ENCODE measurements at regions not wholly inside any gene's neighbourhood (a gene's known extent, or its start where the extent isn't known, plus 50 kb on each side); places are given as distances from the start of the nearest gene placed in this dataset.

DNA sequence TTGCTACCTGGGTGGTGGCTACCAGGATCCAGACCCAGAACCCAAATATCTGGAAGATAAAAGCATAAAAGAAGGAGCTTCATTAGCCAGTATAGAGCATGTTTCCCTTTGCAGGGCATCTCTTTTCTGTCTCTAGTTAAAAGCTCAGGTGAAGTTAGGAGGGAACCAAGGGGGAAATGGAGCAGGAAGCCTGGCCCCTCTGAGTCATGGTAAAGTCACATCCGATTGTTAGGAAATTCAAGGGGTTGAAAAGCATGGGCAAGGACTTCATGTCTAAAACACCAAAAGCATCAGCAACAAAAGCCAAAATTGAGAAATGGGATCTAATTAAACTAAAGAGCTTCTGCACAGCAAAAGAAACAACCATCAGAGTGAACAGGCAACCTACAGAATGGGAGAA is 126.9 kb downstream of the RPIA start:
- Histone ChIP-seq H3K4me2 (ENCODE audit: low read length) (no peak overlapping the region), H3K36me3 (ENCODE audit: insufficient read depth, low read length) (no peaks in the 10 kb centered on the region), H3K27ac (ENCODE audit: low read length) (no peak overlapping the region), H3K4me3 (ENCODE audit: low read length) (no peak overlapping the region), H3K9ac (ENCODE audit: low read length) (no peak overlapping the region), H3K79me2 (replicated peaks; ENCODE audit: insufficient read depth, low read length) (no peaks in the 10 kb centered on the region), H2AFZ (ENCODE audit: low read depth, low read length) (no peak overlapping the region), H3K27me3 (ENCODE audit: insufficient read depth, low read depth, low read length) (no peaks in the 10 kb centered on the region), H3F3A (ENCODE audit: insufficient read depth, low read length, poor library complexity, severe bottlenecking) (no peaks in the 10 kb centered on the region), H4K20me1 (ENCODE audit: insufficient read depth) (no peaks in the 10 kb centered on the region), H3K9me2 (ENCODE audit: insufficient read depth, low read length) (no peaks in the 10 kb centered on the region), H3K9me3 (ENCODE audit: low read length) (peaks cover 4% of the 10 kb centered on the region)
- TF ChIP-seq, protein P1, sequence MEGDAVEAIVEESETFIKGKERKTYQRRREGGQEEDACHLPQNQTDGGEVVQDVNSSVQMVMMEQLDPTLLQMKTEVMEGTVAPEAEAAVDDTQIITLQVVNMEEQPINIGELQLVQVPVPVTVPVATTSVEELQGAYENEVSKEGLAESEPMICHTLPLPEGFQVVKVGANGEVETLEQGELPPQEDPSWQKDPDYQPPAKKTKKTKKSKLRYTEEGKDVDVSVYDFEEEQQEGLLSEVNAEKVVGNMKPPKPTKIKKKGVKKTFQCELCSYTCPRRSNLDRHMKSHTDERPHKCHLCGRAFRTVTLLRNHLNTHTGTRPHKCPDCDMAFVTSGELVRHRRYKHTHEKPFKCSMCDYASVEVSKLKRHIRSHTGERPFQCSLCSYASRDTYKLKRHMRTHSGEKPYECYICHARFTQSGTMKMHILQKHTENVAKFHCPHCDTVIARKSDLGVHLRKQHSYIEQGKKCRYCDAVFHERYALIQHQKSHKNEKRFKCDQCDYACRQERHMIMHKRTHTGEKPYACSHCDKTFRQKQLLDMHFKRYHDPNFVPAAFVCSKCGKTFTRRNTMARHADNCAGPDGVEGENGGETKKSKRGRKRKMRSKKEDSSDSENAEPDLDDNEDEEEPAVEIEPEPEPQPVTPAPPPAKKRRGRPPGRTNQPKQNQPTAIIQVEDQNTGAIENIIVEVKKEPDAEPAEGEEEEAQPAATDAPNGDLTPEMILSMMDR (IDR thresholded peaks at IDR 0.05; ENCODE audit: poor library complexity, severe bottlenecking) = no peak
- TF ChIP-seq, protein P2, sequence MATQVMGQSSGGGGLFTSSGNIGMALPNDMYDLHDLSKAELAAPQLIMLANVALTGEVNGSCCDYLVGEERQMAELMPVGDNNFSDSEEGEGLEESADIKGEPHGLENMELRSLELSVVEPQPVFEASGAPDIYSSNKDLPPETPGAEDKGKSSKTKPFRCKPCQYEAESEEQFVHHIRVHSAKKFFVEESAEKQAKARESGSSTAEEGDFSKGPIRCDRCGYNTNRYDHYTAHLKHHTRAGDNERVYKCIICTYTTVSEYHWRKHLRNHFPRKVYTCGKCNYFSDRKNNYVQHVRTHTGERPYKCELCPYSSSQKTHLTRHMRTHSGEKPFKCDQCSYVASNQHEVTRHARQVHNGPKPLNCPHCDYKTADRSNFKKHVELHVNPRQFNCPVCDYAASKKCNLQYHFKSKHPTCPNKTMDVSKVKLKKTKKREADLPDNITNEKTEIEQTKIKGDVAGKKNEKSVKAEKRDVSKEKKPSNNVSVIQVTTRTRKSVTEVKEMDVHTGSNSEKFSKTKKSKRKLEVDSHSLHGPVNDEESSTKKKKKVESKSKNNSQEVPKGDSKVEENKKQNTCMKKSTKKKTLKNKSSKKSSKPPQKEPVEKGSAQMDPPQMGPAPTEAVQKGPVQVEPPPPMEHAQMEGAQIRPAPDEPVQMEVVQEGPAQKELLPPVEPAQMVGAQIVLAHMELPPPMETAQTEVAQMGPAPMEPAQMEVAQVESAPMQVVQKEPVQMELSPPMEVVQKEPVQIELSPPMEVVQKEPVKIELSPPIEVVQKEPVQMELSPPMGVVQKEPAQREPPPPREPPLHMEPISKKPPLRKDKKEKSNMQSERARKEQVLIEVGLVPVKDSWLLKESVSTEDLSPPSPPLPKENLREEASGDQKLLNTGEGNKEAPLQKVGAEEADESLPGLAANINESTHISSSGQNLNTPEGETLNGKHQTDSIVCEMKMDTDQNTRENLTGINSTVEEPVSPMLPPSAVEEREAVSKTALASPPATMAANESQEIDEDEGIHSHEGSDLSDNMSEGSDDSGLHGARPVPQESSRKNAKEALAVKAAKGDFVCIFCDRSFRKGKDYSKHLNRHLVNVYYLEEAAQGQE (IDR thresholded peaks at IDR 0.05; ENCODE audit: borderline replicate concordance) = no peak
- TF ChIP-seq EZH2 (IDR thresholded peaks at IDR 0.05; ENCODE audit: borderline replicate concordance, insufficient read depth, low read length, poor library complexity, severe bottlenecking) (no peak), MXI1 (conservative IDR thresholded peaks at IDR 0.05; ENCODE audit: poor library complexity, severe bottlenecking) (no peak), TAF1 (IDR thresholded peaks at IDR 0.05; ENCODE audit: low read depth) (no peak), SMC3 (conservative IDR thresholded peaks at IDR 0.05; ENCODE audit: poor library complexity) (no peak), POLR2AphosphoS5 (IDR thresholded peaks at IDR 0.05) (no peak), RAD21 (conservative IDR thresholded peaks at IDR 0.05) (no peak), EP300 (conservative IDR thresholded peaks at IDR 0.05; ENCODE audit: poor library complexity, severe bottlenecking) (no peak)

DNA sequence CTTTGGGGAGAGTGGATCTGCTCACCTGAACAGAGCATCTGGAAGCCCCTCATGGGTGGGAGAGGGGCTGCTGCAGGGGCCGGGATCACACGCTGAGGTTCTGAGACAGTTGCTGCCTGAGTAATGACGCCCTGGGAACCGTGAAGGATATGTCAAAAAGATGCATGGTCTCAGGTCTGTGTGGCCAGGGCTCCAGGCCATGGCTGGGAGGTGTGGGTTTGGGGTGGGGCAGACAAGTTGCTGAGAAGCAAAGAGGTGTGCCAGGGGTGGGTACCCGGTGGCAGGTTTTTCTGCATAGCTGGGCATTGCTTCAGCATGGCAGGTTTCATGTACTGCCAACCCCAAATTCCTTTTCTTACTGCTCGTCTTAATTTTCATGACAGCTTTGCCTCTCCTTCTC is 133.5 kb downstream of the RPIA start:
- Histone ChIP-seq H3K36me3 (ENCODE audit: insufficient read depth, low read length) (no peaks in the 10 kb centered on the region), H3K27ac (ENCODE audit: low read length) (no peak overlapping the region), H3K9me2 (ENCODE audit: insufficient read depth, low read length) (no peaks in the 10 kb centered on the region), H3K4me2 (ENCODE audit: low read length) (no peak overlapping the region), H3K27me3 (ENCODE audit: insufficient read depth, low read depth, low read length) (no peaks in the 10 kb centered on the region), H3K9ac (ENCODE audit: low read length) (no peak overlapping the region), H3F3A (ENCODE audit: insufficient read depth, low read length, poor library complexity, severe bottlenecking) (no peaks in the 10 kb centered on the region), H2AFZ (ENCODE audit: low read depth, low read length) (no peak overlapping the region), H3K4me3 (ENCODE audit: low read length) (no peak overlapping the region), H3K79me2 (replicated peaks; ENCODE audit: insufficient read depth, low read length) (no peaks in the 10 kb centered on the region), H4K20me1 (ENCODE audit: insufficient read depth) (no peaks in the 10 kb centered on the region), H3K9me3 (ENCODE audit: low read length) (no peaks in the 10 kb centered on the region)
- TF ChIP-seq, protein P1 (IDR thresholded peaks at IDR 0.05; ENCODE audit: poor library complexity, severe bottlenecking) = no peak
- TF ChIP-seq EP300 (conservative IDR thresholded peaks at IDR 0.05; ENCODE audit: poor library complexity, severe bottlenecking) = no peak
- no peak for TF ChIP-seq EZH2 (IDR thresholded peaks at IDR 0.05; ENCODE audit: borderline replicate concordance, insufficient read depth, low read length, poor library complexity, severe bottlenecking)
- no peak for TF ChIP-seq SMC3 (conservative IDR thresholded peaks at IDR 0.05; ENCODE audit: poor library complexity)
- TF ChIP-seq, protein P2 (IDR thresholded peaks at IDR 0.05; ENCODE audit: borderline replicate concordance) = no peak
- no peak for TF ChIP-seq POLR2AphosphoS5 (IDR thresholded peaks at IDR 0.05)
- no peak for TF ChIP-seq RAD21 (conservative IDR thresholded peaks at IDR 0.05)
- no peak for TF ChIP-seq MXI1 (conservative IDR thresholded peaks at IDR 0.05; ENCODE audit: poor library complexity, severe bottlenecking)
- no peak for TF ChIP-seq TAF1 (IDR thresholded peaks at IDR 0.05; ENCODE audit: low read depth)
